ENCODE measurements at regions not wholly inside any gene's neighbourhood (a gene's known extent, or its start where the extent isn't known, plus 50 kb on each side); places are given as distances from the start of the nearest gene placed in this dataset.

GRCh38 chr1:93815366-93816110, 63.5 kb downstream of the DNTTIP2 start:
- DNase-seq (ENCODE audit: low read depth in 2 of 2, low spot score in 1 of 2): no peak

DNA sequence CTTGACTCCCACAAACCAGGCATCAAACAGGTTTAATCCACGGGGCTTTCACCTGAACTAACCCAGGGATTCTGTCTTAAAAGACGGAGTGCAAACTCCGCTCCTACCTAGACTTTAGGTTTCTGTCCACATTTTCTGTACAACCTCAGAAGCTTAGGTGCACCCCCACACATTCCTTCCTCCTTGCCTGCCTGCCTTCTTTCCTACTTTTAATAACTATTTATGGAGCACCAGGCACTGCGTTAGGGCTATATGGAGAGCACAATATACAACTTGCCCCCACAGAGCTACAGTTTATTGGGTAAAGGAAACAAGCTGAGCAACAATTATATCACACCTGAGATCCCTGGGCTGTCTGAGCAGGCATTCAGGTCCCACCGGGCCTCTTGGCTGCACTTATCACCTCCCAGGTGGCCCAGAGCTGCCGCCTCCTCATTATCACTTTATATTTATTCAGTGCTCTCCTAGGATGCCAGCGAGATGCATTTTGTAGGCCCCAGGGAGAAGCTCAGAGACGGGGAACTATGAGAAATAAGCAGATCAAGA, 64.1 kb downstream of the DNTTIP2 start:
- no peak for DNase-seq (ENCODE audit: low read depth in 2 of 2, low spot score in 1 of 2)

DNA sequence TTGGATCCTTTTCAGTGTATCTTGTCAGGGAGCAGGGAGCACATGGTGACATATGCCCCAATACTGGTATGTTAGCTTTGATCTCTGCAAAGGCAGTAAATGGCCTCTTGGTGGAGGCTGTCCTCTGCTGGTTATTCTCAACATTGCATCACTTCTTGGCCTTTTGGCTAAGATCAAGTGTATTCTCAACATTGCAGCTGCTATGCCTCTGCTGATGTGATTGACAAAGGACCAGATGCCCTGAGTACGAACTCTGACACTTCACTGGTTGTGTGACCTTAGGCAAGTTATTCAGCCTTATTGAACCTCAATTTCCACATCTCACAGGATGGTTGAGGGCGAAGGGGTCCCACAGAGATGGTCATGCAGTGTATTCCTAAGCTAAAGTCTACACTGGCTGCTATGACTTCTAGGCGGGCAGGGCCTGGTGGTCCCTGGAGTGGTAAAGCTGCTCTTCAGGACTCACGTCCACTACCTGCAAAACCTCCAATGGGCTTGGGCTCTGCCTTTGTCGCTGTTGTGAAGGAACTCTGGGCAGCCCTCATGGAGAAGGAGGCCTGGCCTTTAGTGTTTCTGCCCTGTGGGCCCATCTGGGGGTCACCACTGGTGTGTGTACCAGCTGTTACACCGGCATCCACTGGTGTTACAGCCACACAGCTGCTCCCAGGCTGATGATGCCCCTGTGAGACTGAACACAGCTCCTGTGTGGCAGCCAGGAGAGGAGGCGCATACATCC, 64.8 kb downstream of the DNTTIP2 start:
- peak in 1 of 2 donors; percentile 19 for DNase-seq (ENCODE audit: low read depth in 2 of 2, low spot score in 1 of 2)

DNA sequence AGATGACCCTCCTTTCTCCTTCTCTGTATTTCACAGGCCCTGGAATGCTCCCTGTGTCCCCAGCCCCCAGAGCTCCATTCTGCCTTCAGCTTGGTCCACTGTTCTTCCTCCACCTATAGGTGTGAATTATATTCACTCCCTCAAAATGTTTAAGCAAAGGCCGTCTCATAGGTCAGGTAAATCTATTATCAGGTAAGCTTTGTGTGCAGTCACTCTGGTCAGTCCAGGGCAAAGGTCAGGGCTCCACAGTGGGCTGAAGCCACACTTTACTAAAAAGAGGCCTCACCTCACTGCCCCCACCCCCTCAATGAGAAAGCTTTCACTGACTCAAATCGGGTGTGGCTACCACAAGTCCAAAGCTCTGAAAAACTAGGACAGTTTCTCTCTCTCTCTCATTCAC, 65.9 kb downstream of the DNTTIP2 start:
- no peak for DNase-seq (ENCODE audit: low read depth in 2 of 2, low spot score in 1 of 2)

DNA sequence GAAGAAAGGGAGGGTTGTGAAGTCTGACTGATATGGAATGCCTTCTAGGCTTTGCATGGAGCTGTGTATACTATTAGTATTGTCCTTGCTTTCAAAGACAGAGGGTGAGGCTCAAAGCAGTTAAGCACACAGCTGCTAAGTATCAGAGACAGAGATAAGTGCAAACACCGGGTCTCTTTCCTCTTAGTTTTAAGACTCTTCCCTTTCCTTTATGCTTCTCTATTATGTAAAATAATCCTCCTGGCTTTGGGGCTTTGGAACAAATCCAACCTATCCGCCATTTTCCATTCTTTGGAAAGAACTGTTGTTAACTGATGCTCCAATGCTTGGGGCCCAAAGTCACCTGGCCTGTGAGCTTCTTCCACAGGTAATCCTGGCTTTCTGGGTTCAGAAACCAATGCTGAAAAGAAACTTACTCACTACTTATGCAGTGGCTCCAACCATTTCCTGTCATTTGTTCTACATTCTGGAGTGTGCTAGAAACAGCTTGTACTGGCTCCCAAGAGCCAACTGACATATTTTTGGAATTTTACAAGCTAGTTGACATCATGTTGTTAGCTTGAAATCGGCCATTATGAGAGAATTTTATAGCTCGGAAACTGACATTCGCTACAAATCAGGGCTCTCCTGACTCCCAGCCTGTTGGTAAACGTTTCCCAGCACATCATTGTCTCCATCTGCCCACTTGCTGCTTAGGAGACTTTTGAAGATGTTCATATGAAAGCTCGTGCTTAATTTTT, 67.5 kb downstream of the DNTTIP2 start:
- DNase-seq (ENCODE audit: low read depth in 2 of 2, low spot score in 1 of 2): no peak

- DNase-seq (ENCODE audit: low read depth in 2 of 2, low spot score in 1 of 2): no peak
These were observed 68.7 kb downstream of the DNTTIP2 start for GRCh38 chr1:93810316-93810715.

DNA sequence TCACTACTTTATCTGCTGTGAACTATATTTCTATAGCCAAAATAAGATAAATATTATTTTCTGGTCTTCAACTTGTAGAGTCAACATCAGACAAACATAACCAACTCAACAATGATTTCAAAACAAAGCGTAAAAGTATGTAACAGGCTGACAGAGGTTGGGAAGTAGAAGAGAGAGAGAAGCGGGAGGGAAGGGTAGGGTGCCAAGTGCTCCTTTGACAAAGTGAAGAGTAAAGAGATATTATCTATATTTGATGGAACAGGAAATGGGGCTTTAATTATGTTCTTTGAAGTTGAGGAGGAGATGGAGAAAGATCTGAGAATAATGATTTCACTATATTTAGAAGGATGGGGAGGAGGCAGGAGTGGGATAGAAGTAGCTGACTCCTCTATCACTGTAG, 70.1 kb downstream of the DNTTIP2 start:
- DNase-seq (ENCODE audit: low read depth in 2 of 2, low spot score in 1 of 2): no peak

GRCh38 chr1:93807311-93807930, 71.6 kb downstream of the DNTTIP2 start:
- DNase-seq (ENCODE audit: low read depth in 2 of 2, low spot score in 1 of 2): no peak

GRCh38 chr1:93805027-93805610, 73.9 kb downstream of the DNTTIP2 start:
- no peak for DNase-seq (ENCODE audit: low read depth in 2 of 2, low spot score in 1 of 2)

- no peak for DNase-seq (ENCODE audit: low read depth in 2 of 2, low spot score in 1 of 2)
These were observed 74.6 kb downstream of the DNTTIP2 start for GRCh38 chr1:93804412-93804811.

DNA sequence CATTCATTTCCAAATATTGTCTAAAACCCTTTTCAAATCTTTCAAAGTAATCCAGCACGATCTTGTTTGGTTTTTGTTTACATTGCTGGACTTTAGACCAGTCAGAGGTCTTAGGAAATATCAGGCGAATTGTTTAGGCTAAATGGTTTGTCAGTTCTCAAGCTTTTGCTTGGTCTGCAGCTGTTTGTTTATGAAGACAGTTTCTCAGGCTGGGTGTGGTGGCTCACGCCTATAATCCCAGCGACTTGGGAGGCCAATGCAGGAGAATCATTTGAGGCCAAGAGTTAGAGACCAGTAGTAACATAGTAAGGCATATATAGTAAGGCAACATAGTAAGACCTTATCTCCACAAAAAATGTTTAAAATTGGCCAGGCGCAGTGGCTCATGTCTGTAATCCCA, 77.5 kb downstream of the DNTTIP2 start:
- DNase-seq (ENCODE audit: low read depth in 2 of 2, low spot score in 1 of 2): no peak

GRCh38 chr1:93800856-93801255, 78.2 kb downstream of the DNTTIP2 start:
- no peak for DNase-seq (ENCODE audit: low read depth in 2 of 2, low spot score in 1 of 2)

DNA sequence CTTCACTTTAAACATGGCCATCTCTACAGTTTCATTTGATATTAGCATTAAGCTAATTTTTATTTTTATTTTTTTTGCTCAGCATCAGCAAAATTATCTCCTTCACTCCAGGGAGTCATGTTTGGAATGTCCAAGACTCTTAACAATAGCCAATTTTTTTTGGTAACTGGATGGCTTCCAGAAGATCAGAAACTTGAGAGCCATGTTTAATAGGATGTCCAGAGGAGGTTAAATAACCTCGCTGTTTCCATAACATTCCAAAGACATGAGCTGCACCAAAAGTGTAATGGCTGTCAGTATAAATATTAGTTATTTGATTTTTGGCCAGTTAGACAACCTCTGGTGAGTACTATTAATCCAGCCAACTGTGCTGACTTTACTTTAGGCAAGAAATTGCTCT, 80.7 kb downstream of the DNTTIP2 start:
- no peak for DNase-seq (ENCODE audit: low read depth in 2 of 2, low spot score in 1 of 2)

- DNase-seq (ENCODE audit: low read depth in 2 of 2, low spot score in 1 of 2): no peak
These were observed 94.5 kb downstream of the DNTTIP2 start for GRCh38 chr1:93784538-93784937.

GRCh38 chr1:93783876-93784275, 95.1 kb downstream of the DNTTIP2 start:
- no peak for DNase-seq (ENCODE audit: low read depth in 2 of 2, low spot score in 1 of 2)

- no peak for DNase-seq (ENCODE audit: low read depth in 2 of 2, low spot score in 1 of 2)
These were observed 98.0 kb upstream of the BCAR3 start for GRCh38 chr1:93779540-93780165.

DNA sequence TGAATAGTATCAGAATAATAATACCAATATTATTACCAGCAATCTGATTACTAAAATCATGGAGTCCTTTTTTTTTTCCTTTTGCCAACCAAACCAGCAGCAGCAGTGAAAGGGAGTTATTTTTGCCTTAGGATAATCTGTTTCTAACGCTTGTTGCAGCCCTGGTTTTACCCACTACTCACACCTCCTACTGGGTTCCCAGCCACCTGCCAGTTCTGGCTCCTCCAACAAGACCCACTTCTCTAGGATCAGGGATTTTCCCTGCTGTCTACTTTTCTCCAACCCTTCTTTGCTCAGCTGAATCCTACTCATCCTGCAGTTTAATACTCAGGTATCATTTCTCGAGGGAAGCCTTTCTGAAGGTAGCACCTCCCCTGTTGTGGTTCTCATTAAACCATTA, 96.8 kb upstream of the BCAR3 start:
- DNase-seq (ENCODE audit: low read depth in 2 of 2, low spot score in 1 of 2): no peak

DNA sequence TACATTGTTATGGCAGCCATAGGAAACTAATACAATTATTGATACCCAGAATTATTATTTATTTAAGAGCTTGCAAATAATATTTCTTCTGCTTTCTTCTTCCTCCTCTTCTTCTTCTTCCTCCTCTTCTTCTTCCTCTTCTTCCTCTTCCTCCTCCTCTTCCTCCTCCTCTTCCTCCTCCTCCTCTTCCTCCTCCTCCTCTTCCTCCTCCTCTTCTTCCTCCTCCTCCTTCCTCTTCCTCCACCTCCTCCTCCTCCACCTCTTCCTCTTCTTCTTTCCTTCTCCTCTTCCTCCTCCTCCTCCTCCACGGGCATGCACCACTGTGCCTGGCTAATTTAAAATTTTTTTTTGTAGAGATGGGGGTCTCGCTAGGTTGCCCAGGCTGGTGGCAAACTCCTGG, 95.6 kb upstream of the BCAR3 start:
- no peak for DNase-seq (ENCODE audit: low read depth in 2 of 2, low spot score in 1 of 2)

GRCh38 chr1:93776728-93777127, 95.1 kb upstream of the BCAR3 start:
- no peak for DNase-seq (ENCODE audit: low read depth in 2 of 2, low spot score in 1 of 2)

GRCh38 chr1:93775224-93775623, 93.6 kb upstream of the BCAR3 start:
- DNase-seq (ENCODE audit: low read depth in 2 of 2, low spot score in 1 of 2): no peak

- DNase-seq (ENCODE audit: low read depth in 2 of 2, low spot score in 1 of 2): no peak
These were observed 93.1 kb upstream of the BCAR3 start for GRCh38 chr1:93774707-93775106.

All from stimulated activated CD8-positive, alpha-beta memory T cell treated with anti-CD3 and anti-CD28 coated beads, Interleukin-4, amount 100 ng/mL, for 4 hours (primary cell).